IMR-90 (cell line): ENCODE measurements at regions not wholly inside any gene's neighbourhood (a gene's known extent, or its start where the extent isn't known, plus 50 kb on each side); places are given as distances from the start of the nearest gene placed in this dataset. TPM values are rescaled to one million over a fixed set of nuclear protein-coding genes. Genes with fewer than 3 reads are reported as not detected.
"Not testable (repeated sequence)": the region's sequence is repeated elsewhere in the genome, so short reads cannot be mapped to it uniquely, and the experiment has no call there.

ENCODE experiments used
- ATAC-seq: fragments of 200-7000 bp; cut with Tn5 transposase; 2 replicates; pipeline ENCODE4 v1.9.1; 2020; ENCODE audit warnings: low read depth, mild to moderate bottlenecking, moderate library complexity
- BruUV-seq: library from RNA; stranded (reverse); fragments of 400-500 nt; replicated peaks from 2 replicates; lab custom pipeline; 2021; lab: Mats Ljungman, UMichigan
- CTCF ChIA-PET: fragments of 300-600 bp; formaldehyde crosslinking; extraction: SDS; loops from one replicate; lab custom pipeline; 2021; ENCODE audit warnings: antibody characterized with exemption; lab: Yijun Ruan, JAX
- POLR2A ChIA-PET: fragments of 300-600 bp; sonication (Branson Sonifier 250); formaldehyde crosslinking; loops from one replicate; lab custom pipeline; 2022; ENCODE audit warnings: antibody characterized with exemption; ENCODE audit not compliant: unreplicated experiment; lab: Charles Lee
- DNase-seq: peaks from one replicate; pipeline ENCODE4 v3.0.0; 2013
- H2AFZ ChIP-seq: replicated peaks from 2 replicates; pipeline ENCODE3; 2013; ENCODE audit warnings: low read length, mild to moderate bottlenecking; ENCODE audit not compliant: poor library complexity
- H2AK5ac ChIP-seq: 2 replicates; pipeline ENCODE4 v1.6.1; 2013; ENCODE audit warnings: low read depth, low read length, inconsistent platforms
- H2AK9ac ChIP-seq: replicated peaks from 2 replicates; pipeline ENCODE3; 2013; ENCODE audit warnings: mild to moderate bottlenecking, low read depth, low read length, moderate library complexity; ENCODE audit not compliant: poor library complexity
- H2BK120ac ChIP-seq: 2 replicates; pipeline ENCODE4 v1.6.1; 2013; ENCODE audit warnings: low read depth, low read length, inconsistent platforms
- H2BK15ac ChIP-seq: 3 replicates; pipeline ENCODE4 v1.6.1; 2013; ENCODE audit warnings: low read depth, low read length, inconsistent platforms
- H2BK20ac ChIP-seq: 2 replicates; pipeline ENCODE4 v1.6.1; 2013; ENCODE audit warnings: low read depth, mild to moderate bottlenecking, inconsistent platforms, low read length, moderate library complexity
- H2BK5ac ChIP-seq: 2 replicates; pipeline ENCODE4 v1.6.1; 2013; ENCODE audit warnings: mild to moderate bottlenecking, low read depth, low read length, inconsistent platforms; ENCODE audit not compliant: poor library complexity, severe bottlenecking
- H3K14ac ChIP-seq: replicated peaks from 2 replicates; pipeline ENCODE4 v1.6.1; 2013; ENCODE audit warnings: low read depth, low read length, inconsistent platforms
- H3K18ac ChIP-seq: 2 replicates; pipeline ENCODE4 v1.6.1; 2013; ENCODE audit warnings: low read depth, low read length, control low read depth
- H3K23ac ChIP-seq: 2 replicates; pipeline ENCODE4 v1.6.1; 2013; ENCODE audit warnings: low read depth, low read length, inconsistent platforms
- H3K27ac ChIP-seq: 2 replicates; pipeline ENCODE4 v1.5.1; 2013; ENCODE audit warnings: mild to moderate bottlenecking, control low read depth, low read length; ENCODE audit not compliant: insufficient read depth
- H3K27me3 ChIP-seq: 2 replicates; pipeline ENCODE4 v1.6.1; 2013; ENCODE audit warnings: low read length; ENCODE audit not compliant: control insufficient read depth, insufficient read depth
- H3K36me3 ChIP-seq: 2 replicates; pipeline ENCODE4 v1.6.1; 2013; ENCODE audit warnings: low read length, mixed read lengths; ENCODE audit not compliant: control insufficient read depth, insufficient read depth
- H3K4ac ChIP-seq: 2 replicates; pipeline ENCODE4 v1.6.1; 2013; ENCODE audit warnings: low read depth, low read length, inconsistent platforms
- H3K4me1 ChIP-seq: 2 replicates; pipeline ENCODE4 v1.6.1; 2013; ENCODE audit warnings: low read length, mixed read lengths; ENCODE audit not compliant: control insufficient read depth, insufficient read depth
- H3K4me2 ChIP-seq: 2 replicates; pipeline ENCODE4 v1.6.1; 2013; ENCODE audit warnings: low read depth, mild to moderate bottlenecking, control low read depth, low read length, moderate library complexity
- H3K4me3 ChIP-seq: 2 replicates; pipeline ENCODE4 v1.5.1; 2013; ENCODE audit warnings: low read depth, mild to moderate bottlenecking, control low read depth, low read length, moderate library complexity; ENCODE audit not compliant: insufficient read depth
- H3K56ac ChIP-seq: 2 replicates; pipeline ENCODE4 v1.6.1; 2013; ENCODE audit warnings: low read length, inconsistent platforms; ENCODE audit not compliant: insufficient read depth; ENCODE audit errors: extremely low read depth
- H3K79me1 ChIP-seq, 2 experiments: 2 replicates each; pipeline ENCODE4 v1.6.1; 2013; ENCODE audit warnings: low read length in 2 of 2, inconsistent platforms in 1 of 2, low read depth in 1 of 2
- H3K9ac ChIP-seq: 2 replicates; pipeline ENCODE4 v1.6.1; 2013; ENCODE audit warnings: low read depth, low read length, control low read depth
- H3K9me1 ChIP-seq: 2 replicates; pipeline ENCODE4 v1.6.1; 2013; ENCODE audit warnings: low read length, inconsistent platforms; ENCODE audit not compliant: insufficient read depth
- H3K9me3 ChIP-seq: 2 replicates; pipeline ENCODE4 v1.6.1; 2013; ENCODE audit warnings: low read length; ENCODE audit not compliant: control insufficient read depth, insufficient read depth
- H4K20me1 ChIP-seq: 2 replicates; pipeline ENCODE4 v1.6.1; 2013; ENCODE audit warnings: low read length, inconsistent platforms; ENCODE audit not compliant: insufficient read depth
- H4K5ac ChIP-seq: 2 replicates; pipeline ENCODE4 v1.6.1; 2013; ENCODE audit warnings: mild to moderate bottlenecking, low read depth, low read length, control low read depth
- H4K8ac ChIP-seq, 2 experiments: 2 replicates each; pipeline ENCODE4 v1.6.1; 2013; ENCODE audit warnings: low read depth in 2 of 2, low read length in 2 of 2, control low read depth in 1 of 2, inconsistent platforms in 1 of 2
- H4K91ac ChIP-seq: 2 replicates; pipeline ENCODE4 v1.6.1; 2013; ENCODE audit warnings: low read depth, low read length, inconsistent platforms; ENCODE audit not compliant: insufficient read depth
- WGBS, 2 experiments: methylation state at CpG; one replicate each; pipeline versions ENCODE4 v1.1.5 to v1.1.7; 2013; ENCODE audit warnings: missing lambda C conversion rate in 2 of 2; ENCODE audit not compliant: insufficient read length in 1 of 2; ENCODE audit errors: extremely low coverage in 2 of 2; 5-methylcytosine and 5-hydroxymethylcytosine counted together
- dilution Hi-C: fragments of 300-500 bp; cut with HindIII; formaldehyde crosslinking; loops from one replicate; pipeline ENCODE4 v1.14.3; 2018; ENCODE audit warnings: low sequenced_read_pairs; ENCODE audit not compliant: unreplicated experiment
- in situ Hi-C: fragments of 300-500 bp; cut with MboI; formaldehyde crosslinking; loops from 3 replicates; pipeline ENCODE4 v1.14.3; 2019; ENCODE audit warnings: low sequenced_read_pairs, inconsistent platforms, mixed read lengths
- intact Hi-C: fragments of 100-400 bp; cut with micrococcal nuclease; formaldehyde crosslinking; loops from 2 replicates; pipeline ENCODE4 v1.10.0; 2022
- microRNA-seq, 2 experiments: library from miRNA; stranded (forward) in 1 of 2; unstranded in 1 of 2; fragments of 10-50 nt in 1 of 2; fragments of <30 nt in 1 of 2; gene quantifications in 1 of 2; microRNA quantifications in 1 of 2; one replicate each; pipeline versions ENCODE3 to v1.1.0; 2013 to 2020; ENCODE audit not compliant: insufficient read depth in 1 of 2, insufficient read length in 1 of 2, unreplicated experiment in 1 of 2
- small RNA-seq, 5 experiments: library from RNA; depleted of rRNA; stranded (forward); fragments of <200 nt; gene quantifications; one replicate each; pipeline ENCODE3, GENCODE V24; 2012

DNA sequence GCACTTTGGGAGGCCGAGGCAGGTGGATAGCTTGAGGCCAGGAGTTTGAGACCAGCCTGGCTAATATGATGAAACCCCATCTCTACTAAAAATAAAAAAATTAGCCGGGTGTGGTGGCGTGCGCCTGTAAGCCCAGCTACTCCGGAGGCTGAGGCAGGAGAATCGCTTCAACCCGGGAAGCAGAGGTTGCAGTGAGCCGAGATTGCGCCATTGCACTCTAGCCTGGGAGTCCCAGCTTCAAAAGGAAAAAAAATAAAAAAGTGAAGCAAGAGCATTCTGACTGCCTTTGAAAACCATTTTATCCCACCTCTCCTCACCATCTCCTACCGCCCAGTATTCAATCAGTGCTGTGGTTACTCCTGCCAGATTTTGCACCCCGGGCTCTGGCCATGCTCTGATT lies 50.5 kb upstream of the AKIRIN2 start:
- H3K9me3 ChIP-seq, H2BK5ac ChIP-seq, intact Hi-C loops, H3K4me3 ChIP-seq, H3K9me1 ChIP-seq, H2BK120ac ChIP-seq, H3K27ac ChIP-seq, H3K23ac ChIP-seq, in situ Hi-C loops, ATAC-seq, H3K14ac ChIP-seq, H2AK5ac ChIP-seq, dilution Hi-C loops, BruUV-seq, H4K20me1 ChIP-seq, H3K27me3 ChIP-seq, H2AFZ ChIP-seq, H3K9ac ChIP-seq, H3K36me3 ChIP-seq, H4K91ac ChIP-seq, CTCF ChIA-PET, H2BK20ac ChIP-seq, H2BK15ac ChIP-seq, H3K4me2 ChIP-seq, H4K8ac ChIP-seq, H3K4me1 ChIP-seq, H4K5ac ChIP-seq, DNase-seq, H3K79me1 ChIP-seq, H3K4ac ChIP-seq, H3K56ac ChIP-seq, POLR2A ChIA-PET, H2AK9ac ChIP-seq, H3K18ac ChIP-seq: not testable (repeated sequence)
- WGBS, 2 experiments, result no CpG with 5 or more reads among the region's 11 CpGs

Small RNAs in the stretch of these regions (microRNA-seq; reads per million reads assigned to microRNA genes)
- gene RF00019 (ENCODE audit: insufficient read depth, insufficient read length) (not detected), gene RN7SL183P (ENCODE audit: insufficient read depth, insufficient read length) (not detected)

Small RNAs in the stretch of these regions (small RNA-seq; reads per million reads assigned to genes)
- gene RF00019, result 0 reads per million in 5 experiments
- 0 to 0.15 (median 0) reads per million in 5 experiments for gene RN7SL183P
